ENCODE measurements at regions not wholly inside any gene's neighbourhood (a gene's known extent, or its start where the extent isn't known, plus 50 kb on each side); places are given as distances from the start of the nearest gene placed in this dataset.

GRCh38 chr20:60132162-60132826 is 174.1 kb downstream of the CDH26 start:
- DNase-seq, result no peak

DNA sequence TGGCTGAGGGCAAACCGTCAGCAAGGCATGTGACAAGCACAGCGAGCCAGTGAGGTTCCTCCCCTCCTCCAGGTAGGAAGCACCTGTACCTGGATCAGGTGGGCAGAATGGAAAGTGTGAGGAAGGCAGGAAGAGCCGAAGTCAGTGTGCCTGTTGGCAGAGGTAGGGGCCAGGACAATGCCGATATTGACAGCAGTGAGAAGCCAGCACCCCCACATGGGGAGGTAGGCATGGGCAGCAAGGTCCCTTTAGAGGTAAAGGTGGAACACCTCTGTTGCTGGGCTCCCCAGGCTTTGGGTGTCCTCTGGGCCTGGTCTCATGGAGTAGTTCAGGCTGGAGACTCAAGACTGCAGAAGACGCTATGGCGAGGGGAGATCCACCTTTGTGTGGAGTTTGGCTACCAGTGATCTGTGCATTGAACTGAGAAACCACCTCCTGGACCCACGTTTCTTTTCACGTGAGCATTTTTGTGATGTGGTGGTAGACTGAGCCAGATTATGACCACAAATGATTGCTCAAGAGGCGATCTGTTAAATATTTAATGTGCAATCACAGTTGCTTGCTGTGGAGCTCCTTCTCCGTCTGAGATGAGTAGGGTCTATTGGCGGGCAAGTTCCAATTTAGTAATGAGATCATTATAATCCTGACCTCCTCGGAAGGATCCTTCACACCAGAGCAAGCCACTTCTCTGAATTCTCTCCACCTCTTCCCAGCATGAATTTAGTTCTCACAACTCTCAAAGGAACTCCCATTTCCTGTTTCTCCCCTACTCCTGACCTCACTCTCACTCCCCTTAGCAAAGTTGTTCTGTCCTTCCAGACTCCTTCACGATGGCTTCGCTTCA is 174.8 kb downstream of the CDH26 start:
- DNase-seq, result no peak

DNA sequence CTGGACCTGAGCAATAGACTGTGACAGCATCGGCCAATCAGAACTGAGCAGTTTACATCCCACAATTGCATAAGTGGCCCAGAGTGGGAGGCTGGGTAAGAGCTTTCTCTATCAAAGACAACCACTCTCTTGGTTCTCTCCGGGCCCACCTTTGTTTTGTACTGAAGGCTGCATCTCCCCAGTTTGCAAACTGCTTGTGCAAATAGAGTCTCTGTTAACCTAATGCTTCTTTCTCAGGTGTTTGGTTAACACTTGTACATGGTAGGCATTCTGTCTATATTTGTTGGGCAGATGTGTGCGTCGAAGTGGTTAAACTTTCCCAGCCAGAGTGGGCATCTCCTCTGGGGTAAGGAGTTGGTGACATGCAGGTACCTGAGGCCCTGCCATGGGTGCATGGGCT is 177.1 kb downstream of the CDH26 start:
- no peak for DNase-seq

GRCh38 chr20:60136645-60137401 is 178.6 kb downstream of the CDH26 start:
- DNase-seq, result no peak

DNA sequence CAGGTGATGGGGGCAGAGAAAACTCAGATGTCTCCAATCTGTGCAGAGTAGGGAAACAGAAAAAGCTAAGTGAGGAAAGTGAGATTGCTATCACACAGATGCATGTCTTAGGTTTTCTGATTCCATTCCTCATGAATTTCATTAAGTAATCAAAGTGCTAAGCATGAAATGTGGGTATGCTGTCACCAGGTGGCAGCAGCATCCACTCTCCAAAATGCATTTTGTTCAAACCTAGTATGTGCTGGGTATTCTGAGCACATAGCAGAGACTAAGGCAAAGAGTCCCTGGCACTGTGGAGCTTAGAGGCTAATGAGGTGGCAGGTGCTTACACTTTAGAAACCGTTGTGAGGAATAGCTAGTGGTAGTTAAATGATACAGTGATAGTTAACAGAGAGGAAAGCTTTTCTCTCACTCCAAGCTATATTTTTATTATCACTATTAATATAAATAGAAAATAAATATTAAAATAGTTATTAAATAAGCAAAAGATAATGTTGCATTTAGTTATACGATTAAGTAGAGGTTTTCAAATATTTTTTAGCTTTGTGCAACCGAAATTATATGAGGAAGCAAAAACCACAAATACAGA is 179.5 kb downstream of the CDH26 start:
- peak; percentile 11 for DNase-seq

DNA sequence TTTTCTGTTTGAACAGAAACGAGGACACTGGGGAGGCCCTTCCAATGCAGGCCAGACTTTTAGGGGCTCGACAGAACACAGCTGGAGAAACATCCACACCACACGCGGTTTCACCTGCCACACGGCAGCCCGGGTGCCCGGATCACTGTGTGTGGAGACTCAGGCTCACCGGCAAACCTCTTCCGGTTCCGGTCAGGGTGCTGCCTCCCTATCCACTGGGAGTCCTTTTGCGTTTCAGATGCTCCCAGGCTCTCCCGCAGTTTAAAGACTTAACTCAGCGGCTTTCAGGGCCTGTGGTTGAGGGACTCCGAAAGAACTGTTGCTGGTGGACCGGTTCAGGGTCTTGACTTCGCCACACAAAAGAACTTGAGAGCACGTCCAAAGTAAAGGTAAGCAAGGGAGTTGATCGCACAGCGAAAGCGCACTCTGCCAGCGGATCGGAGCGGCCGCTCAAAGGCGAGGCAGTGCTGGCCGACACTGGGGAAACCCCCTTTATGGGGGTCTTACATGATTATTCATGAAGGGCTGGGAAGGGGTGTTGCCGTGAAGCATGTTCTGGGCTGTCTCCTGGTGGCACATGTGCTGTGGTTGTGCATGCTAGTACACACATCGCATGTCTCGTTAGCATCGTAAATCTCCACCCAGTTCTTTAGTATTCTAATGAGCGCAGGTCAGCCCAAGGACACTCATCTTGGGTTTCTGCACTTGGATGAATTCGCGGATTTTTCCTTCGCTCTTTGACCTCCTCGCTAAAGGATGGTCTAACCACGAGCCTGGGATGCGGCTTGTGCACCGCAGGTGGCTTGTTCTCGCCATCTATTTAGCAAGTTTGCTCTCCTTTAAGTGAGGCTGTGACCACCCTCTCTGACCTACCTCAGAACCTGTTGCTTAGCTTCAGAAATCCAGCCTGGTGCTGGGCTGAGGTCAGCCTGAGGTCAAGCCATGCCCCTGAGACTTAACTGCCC is 180.3 kb downstream of the CDH26 start:
- DNase-seq, result peak; percentile 43

DNA sequence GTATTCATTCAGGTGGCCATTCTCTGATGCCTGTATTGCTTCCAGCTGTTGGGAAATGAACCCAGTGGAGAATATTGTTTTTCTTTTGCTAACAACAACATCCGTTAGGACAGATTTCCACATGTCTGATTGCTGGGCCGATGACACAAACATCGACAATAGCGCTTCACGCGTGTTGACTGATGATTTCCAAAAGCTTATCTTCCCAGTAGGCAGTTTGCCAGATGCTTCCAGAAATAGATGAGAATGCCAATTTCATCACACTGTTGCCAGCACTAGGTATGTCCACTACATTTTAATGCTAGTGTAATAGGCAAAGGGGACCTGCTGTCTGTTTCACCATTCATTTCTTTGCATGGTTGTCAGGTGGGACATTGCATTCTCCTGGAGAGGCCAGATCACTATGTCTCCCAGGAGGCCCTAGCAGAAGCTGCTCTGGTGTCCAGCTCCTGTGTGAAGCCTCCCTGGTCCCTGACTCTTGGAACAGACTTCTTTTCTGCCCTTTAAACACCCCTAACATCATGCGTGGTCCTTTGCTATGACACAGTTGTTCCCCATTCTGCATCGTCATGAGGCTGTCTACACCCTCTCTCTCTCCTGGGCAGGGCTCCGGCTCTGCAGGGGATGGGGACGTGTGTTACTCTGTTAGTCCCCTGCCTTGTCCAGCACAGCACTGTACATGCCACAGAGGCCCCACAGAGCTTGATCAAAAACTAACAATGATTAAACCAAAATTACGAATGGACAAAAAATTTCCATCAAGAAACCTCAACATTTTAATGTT is 181.6 kb downstream of the CDH26 start:
- DNase-seq, result no peak

- no peak for DNase-seq
These were observed 184.4 kb downstream of the CDH26 start for GRCh38 chr20:60142587-60142986.

GRCh38 chr20:60143261-60143842 is 185.1 kb downstream of the CDH26 start:
- DNase-seq, result no peak

DNA sequence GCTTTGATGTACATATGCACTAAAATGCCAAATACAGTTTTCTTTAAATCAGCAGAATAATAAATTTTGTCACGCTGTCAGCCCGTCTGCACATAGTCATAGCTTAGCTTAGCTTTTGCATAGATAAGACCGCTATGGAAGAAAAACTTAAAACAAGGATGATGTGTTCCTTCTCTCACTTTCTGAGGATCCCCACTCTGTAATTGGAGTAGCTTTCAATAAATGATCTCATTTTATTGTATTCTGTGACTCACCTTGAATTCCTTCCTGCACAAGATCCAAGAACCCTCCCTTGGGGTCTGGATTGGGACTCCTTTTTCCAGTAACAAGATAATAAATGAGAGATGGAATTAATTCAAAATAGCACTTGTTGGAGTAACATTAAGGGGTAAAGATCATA is 186.2 kb downstream of the CDH26 start:
- DNase-seq, result no peak

DNA sequence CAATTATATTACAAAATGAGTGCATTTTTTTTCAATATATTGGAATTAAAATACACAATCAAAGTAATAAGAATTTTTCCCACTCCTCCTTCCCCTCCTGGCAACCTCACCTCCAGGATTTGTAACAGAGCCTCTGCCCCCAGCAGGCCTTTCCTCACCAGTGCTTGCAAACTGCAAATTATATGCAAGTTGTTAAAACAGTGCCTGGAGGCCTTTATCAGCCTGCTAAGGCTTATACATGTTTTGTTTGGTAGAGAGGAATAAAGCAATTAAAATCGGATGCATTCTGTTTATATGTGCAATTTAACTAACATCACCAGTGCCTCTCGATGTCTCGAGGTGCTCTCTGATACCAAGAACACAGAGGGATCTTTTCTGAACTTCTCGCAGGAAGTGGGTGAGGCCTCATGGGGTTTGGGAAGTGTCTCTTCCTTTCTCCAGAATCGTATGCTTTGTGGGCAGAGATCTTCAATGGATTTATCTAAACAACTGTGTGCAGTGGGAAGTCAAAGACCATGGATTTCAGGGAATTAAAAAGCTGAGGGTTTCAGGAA is 186.8 kb downstream of the CDH26 start:
- DNase-seq, result no peak

GRCh38 chr20:60147004-60147403 is 188.8 kb downstream of the CDH26 start:
- DNase-seq, result no peak

GRCh38 chr20:60148885-60149284 is 190.7 kb downstream of the CDH26 start:
- no peak for DNase-seq

DNA sequence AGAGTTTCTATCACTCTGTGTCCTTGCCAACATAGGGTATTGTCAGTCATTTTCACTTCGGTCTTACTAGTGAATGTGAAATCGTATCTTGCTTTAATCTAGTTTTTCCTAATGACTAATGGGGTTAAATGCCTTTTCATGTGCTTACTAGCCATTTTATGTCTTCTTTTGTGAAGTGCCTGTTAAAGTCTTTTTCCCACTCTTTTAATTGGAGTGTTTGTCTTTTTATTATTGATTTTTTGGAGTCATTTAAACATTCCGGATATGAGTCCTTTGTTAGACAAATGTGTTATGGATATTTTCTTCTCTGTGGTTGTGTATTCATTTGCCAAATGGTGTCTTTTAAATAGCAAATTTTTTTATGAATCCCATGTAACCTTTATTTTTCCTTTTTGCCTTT is 194.6 kb downstream of the CDH26 start:
- DNase-seq, result peak; percentile 64

GRCh38 chr20:60160451-60161145 is 202.4 kb downstream of the CDH26 start:
- no peak for DNase-seq

DNA sequence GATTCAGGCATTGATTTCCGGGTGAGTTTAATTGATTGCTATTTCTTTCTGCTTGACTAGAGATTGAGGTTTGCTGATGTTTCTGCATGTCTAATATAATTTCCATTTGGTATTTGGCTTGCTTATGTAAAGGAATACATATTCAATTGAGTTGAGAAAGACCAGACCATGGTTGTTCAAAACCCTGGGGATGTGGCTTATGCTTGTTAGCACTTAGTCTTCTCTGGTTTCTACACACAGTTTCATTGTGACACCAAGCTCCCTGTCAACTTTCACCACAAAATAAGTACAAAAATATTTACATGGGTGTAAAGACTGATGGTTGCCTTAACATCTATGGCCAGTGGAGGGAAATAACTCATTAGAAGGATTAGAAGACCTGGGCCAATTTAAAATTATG is 209.6 kb downstream of the CDH26 start:
- no peak for DNase-seq

GRCh38 chr20:60168963-60169362 is 210.7 kb downstream of the CDH26 start:
- no peak for DNase-seq

- DNase-seq, result no peak
These were observed 211.9 kb downstream of the CDH26 start for GRCh38 chr20:60170116-60170515.

- no peak for DNase-seq
These were observed 213.1 kb downstream of the CDH26 start for GRCh38 chr20:60171313-60171712.

DNA sequence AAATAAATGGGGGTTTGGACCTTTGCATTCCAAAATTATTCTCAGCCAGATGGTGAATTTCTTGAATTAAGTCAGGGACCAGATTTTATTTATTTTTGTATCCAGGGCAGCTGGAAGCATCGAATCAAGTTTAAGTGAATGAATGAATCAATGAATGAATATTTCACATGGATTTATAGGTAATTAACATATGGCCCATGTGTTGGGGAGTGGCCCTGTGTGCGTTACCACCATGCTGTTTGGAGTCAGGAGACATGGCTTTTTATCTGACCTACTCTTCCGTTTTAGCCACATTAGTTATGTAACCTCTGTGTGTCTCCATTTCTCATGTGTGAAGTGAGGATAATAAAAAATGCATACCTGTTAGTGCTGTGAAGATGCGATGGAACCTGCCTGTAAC is 213.5 kb downstream of the CDH26 start:
- DNase-seq, result no peak

Data from DMS79 (cell line).